DMS153 (cell line): ENCODE measurements at regions not wholly inside any gene's neighbourhood (a gene's known extent, or its start where the extent isn't known, plus 50 kb on each side); places are given as distances from the start of the nearest gene placed in this dataset.

Experiments used
- DNase-seq: peaks from one replicate; lab custom pipeline; 2025; lab: John Stamatoyannopoulos, UW

DNA sequence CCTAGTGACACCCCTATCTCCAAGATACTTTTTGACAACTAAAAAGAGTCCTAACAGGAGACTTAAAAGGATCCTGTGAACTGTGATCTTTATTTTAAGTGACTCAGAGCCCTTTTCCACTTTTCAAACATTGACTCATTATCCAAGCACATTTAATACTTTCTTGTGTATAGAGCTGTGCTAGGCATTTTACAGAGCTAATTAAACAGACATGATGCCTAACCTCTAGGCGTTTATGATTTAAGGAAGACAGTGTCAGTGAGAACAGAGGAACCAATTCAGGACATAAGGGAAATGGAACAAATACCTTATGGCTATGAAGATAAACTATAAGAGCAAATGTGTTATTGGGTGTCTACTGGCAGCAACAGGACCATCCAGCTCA, 282.6 kb downstream of the TPBG start:
- no peak for DNase-seq

DNA sequence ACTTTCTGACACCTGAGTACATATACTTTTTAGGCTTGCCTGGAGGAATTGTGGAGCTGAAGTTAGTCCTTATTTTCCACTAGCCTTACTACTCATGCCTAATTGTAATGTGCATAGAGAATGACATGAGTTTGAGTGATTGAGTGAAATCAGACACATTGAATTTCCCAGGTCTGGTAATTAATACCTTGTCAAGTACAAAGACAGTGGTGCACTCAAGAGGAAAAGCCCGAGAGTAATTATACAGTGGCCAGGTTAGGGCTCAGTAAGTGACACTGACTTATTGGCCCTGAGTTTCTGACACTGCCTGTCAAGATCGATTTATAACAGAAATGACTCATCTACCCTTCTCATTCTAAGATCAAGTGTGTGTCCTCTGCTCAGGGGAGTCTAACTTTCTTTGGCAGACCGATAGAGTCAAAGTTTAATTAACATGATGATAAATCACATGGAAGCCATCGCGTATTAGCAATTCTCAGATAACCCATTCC, 288.3 kb downstream of the TPBG start:
- DNase-seq, result no peak

DNA sequence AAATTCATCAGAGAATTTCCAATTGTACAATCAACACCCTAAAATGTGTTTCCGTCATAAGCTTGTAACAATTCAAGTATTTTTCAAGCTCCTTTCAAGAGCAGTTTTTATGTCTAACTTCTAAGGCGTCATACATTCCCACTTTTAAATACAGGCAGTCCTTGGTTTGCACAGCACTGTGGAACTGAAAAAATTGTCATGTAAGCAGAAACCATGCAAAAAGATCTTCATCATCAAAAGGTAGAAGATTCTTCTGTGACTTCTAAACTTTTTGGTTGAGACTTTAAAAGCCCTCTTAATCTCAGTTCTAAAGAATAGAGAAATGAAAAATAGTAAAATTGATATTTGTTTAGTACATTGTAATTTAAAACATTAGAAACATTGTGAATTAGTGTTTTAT, 315.6 kb downstream of the TPBG start:
- DNase-seq, result no peak

DNA sequence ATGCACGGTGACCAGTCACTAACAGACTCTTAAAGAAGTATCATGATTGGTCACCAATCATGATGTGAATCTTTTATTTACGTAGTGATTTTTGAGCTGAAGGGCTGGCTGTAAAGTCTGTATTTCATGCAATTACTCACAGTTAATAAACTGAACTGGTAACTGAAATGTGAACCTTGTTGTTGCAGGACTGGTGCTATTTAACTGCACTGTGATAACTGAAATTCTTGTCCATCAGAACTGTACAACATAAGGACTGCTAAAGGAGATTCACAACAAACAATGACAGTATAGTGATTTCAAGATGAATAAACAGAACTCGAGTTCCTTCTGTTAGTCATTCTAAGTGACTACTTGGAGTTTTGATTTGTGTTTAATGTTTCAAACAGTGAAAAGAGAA, 316.6 kb downstream of the TPBG start:
- DNase-seq, result no peak

DNA sequence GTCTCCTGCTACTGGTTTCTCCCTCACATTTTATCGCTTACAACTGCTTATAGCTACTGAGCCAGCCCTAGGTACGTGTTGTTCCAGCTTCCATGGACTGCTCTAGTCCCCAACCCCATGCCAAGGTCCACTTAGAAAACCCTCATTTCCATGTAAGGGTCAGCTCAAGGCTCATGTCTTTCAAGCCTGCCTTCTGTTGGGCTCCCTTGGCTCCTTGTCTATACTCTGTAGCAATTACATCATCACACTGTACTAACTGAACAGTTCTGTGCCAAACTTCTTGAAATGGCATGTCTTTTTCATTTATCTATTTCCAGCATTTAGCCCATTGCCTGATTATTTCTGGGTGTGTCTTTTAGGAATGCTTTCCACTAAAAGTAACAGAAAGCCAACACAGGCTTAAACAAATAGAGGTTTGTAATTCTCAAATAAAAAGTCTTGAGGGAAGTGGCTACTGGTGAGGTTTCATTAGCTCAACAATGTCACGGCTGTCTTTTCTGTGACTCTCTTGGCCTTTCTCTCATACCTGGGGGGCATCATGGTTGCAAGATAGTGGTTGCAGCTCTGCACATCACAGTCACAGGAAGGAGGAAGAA, 317.6 kb downstream of the TPBG start:
- DNase-seq, result no peak

DNA sequence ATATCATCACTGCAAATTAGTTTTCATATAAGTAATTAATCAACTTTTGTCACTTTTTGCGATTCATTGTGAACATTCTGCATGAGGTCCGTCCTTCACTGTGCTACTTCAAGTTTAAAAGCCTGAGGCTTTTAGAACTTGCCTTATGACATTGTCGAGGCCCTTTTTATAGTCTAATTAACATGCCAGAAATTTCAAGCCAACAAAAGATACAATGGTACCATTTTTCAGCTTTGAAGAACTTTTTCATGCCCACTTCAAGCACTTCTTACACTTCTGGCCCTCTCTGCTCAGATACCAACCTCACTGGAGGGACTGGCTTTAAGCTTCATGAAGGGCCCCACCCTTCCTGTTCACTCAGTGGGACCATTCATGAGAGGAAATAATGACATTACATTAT, 323.1 kb downstream of the TPBG start:
- no peak for DNase-seq

DNA sequence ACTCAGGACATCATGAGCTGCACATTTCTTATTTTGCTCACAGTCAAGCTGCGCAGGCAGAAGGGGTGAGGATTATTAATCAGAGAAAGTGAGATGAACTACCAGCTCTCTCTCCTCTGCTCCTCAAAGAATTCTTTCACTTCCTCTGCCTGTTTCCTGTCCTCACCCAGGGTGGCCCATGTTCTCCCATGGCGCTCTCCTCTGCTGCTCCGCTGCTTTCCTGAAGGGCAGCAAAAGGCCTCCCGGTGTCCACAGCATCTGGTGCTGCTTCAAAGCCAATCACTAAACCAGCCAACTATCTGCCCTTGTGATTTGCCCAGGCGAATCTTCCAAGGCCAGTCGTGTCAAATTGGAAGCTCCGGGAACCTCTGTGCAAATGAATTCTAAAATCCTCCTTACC, 324.2 kb downstream of the TPBG start:
- no peak for DNase-seq

DNA sequence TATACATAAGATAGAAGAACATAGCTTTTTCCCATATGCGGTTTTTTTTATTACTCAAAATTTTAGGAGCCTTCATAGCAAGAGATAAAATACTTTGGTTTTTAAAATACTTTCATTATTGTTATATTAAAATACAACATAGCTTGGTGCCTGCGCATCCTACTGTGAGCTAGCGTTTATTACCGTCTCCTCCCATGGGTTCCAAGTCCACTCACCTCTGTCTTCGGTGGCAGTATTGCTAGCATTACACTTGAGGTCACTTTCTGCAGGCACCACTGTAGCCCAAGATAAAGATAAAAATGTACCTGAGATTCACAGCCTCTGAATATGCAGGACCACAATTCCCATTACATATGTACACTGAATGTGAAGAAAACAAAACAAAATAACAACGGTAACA, 326.7 kb downstream of the TPBG start:
- no peak for DNase-seq

DNA sequence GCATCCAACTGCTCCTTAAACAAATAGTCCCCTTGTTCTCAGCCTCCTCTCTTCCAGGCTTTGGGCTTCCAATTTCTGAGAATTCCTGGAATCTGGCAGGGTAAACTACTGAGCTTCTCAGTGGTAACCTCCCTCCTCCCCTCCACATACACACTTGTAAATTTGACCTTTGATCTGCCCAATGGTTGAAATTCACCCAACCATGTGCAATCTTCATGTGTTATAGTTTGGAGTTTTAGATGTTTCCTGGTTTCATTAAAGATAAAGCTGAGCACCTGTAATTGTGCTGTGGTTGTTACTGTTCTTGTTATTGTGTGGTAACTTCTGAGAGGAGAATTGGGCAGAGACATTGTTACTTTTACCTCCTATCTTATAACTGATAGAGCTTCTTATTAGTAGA, 328.4 kb downstream of the TPBG start:
- no peak for DNase-seq

DNA sequence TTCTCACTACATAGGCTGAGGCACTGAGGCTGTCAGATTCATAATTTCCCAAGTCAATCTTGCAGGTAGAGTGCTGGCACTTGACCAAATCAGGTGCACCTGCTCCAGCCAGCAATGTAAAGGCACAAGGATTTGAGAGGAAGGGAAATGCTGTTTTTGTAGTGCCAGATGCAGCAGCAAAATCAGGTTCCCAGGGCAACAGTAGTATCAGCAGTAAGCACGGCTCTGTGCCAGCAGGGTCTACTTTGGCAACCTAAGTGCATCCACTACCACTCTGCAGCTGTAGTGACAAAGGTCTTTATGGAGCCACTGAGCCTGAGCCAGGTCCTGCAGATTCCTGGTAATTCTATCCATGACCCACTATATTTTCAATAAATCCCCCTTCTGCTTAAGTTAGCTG, 329.5 kb downstream of the TPBG start:
- peak; percentile 97 for DNase-seq

DNA sequence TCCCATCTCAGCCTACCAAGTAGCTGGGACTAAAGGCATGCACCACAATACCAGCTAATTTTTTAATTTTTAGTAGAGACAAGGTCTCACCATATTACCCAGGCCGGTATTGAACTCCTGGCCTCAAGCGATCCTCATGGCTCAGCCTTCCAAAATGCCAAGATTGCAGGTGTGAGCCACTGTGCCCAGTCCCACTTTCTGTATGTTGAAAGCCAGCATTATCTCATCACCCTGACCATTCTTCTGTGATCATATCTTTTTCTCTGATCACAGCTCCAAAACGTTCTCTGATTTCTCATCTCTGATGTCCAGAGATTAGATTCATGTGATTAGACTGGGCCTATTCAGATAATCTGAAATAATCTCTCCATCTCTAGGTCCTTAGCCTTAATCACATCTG, 337.7 kb downstream of the TPBG start:
- no peak for DNase-seq

DNA sequence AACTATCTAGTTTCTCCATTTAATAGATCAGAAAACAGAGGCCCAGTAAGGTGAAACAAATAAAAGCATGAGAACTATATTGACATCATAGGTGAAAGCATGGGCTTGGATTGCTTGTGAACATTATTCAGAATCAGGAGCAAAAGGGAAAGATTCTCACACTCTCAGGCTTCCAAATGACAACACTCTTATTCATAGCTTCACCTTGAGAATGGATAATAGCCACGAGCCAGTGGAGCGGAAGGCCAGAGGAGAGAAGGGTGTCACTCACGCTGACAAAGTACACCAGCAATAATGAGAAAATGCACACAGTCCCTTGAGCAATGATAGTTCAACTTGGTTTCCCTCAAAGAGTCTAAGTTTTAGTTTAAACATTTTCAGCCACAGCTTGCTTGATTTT, 339.0 kb downstream of the TPBG start:
- no peak for DNase-seq

DNA sequence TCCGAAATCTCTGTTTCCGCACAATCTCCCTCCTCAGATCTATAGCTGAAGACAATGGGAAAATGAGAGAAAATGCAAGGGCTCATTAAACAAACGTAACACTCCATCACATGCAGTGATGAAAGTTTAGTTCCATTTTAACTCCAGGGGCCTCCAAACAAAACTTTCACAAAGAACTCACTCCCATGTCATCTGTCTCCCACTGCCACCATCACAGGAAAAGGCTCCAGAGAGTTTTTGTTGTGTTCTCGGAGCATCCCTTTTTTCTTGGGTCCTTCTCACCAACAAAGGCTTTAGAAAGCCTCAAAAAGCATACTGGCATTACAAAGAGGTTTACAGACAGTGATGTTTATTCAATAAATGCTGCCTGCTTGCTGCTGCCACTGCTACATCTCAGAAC, 339.6 kb downstream of the TPBG start:
- DNase-seq, result no peak

DNA sequence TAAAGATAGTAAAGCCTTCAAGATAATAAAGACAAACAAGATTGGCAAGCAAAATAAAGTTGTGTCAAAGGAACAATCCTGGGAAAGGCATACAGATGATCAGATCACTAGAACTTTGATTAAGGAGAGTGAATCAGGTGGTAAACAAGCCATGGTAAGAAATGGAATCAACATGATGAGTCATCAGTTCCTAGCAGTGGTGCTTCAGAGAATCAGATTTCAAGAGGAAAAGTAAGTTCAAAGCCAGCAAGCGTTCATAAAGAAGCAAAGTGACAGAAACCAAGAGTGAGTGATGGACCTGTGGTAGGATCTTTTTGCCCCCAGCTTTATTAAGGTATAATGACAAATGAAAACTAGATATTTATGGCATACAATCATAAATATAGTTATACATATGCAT, 340.4 kb downstream of the TPBG start:
- DNase-seq, result no peak

DNA sequence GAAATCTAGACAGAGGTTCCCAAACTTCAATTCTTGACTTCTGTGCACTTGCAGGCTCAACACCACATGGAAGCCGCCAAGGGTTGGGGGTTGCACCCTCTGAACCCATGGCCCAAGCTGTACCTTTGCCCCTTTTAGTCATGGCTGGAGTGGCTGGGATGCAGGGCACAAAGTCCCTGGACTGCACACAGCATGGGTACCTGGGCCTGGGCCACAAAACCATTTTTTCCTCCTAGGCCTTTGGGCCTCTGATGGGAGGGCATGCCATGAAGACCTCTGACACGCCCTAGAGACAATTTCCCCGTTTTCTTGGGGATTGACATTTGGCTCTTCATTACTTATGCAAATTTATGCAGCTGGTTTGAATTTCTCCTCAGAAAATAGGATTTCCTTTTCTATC, 342.0 kb downstream of the TPBG start:
- no peak for DNase-seq

DNA sequence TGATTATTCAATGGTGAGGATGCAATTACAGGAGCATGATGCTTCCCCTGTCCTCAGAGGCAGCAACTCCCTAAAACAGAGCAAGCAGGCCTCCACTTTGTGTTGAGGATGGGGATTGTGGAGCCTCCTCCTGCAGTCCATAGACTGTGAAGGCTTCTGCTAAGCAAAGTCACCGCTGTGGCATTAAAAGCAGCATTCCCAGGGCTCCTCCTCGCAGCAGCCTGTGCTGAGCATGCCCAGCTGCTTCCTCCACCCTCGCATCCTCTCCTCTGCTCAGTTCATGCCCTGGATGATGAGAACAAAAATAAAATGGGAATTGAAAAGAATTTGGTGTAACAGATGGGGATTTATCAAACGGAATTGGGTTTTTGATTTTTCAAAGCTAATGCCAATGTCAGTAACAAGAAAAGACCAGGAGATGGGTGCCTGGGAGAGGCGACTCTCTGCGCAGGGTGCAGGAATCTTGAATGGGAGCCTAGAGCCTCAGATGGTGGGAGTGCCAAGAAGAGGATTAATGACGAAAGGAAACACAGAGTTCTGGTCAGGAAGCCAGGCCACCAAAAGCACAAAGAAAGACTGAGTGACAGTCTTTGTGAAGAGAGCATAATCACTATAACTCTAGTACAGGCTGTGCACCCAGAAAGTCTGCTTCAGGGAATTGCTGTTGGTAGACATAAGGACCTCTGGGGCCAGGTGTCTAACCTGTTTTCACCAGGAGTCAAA, 347.6 kb downstream of the TPBG start:
- no peak for DNase-seq

DNA sequence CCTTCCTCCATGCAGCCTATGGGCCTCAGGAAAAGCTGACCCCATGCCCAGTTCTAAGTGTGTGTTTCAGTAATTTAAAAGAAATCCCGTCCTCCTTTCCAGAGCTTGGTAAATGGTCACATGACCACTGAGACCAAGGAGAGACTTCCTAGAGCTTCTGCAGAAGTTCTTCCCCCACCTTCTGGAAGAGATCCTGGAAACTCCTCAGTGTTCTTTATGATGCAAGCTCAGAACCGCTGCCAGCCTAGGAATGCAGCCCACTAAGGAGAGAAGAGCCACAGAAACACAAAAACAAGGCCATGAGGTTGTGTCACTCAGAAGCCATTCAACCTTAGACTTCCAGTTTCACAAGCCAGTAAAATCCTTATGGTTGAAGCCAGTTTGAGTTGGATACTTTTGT, 348.4 kb downstream of the TPBG start:
- no peak for DNase-seq

DNA sequence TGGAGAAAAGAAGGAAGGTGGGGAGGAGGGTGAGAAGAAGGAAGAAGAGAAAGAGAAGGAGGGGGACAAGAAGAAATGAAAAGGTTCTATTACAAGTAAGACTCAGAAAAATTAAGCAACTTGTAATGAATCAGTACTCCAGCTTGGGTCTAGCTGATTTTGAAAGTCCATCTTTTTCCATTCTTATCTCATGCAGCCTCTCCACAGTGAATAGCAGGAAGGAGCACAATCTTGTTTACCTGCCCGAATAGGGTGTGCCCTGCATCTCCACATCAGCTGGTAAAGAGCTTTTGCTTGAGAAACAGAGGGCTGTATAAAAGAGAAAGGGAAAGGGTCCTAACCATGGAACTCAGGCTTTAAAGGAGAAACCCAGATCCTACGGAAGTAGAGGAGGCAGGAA, 348.8 kb downstream of the TPBG start:
- DNase-seq, result no peak

DNA sequence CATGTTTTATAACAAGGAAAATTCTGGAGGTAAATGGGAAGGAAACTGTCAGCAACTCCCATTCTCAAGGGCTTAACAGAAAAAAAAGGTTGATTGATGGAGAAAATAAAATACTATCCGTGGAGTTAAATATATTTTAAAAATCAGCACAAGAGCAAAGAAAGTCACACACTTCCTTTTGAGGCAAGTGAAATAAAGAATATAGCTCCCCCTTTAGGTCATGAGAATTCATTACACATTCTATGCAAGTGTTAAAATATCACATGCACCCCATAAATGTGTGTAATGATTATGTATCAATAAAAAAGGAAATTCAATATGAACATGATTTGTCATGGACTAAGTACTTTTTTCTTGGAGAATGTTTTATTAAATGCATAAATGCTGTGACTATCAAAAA, 349.2 kb downstream of the TPBG start:
- DNase-seq, result no peak

DNA sequence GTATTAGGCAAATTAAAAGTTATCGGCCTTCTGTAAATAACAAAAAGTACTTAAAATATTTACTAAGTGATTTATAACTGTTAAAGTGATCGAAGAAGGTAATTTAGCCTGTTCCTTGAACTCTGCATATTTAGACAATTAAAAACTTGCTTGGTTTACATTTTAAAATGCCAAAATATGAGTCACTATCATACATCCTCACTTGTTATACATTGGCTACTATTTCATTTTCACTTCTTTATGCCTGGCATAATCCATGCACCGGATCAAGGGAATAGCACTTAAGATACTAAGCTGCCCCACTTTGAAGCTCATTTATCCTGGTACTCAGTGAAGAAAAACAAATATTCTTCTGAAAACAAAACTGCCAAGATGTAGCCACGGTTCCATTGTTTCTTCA, 344.6 kb downstream of the UBE3D start:
- no peak for DNase-seq

DNA sequence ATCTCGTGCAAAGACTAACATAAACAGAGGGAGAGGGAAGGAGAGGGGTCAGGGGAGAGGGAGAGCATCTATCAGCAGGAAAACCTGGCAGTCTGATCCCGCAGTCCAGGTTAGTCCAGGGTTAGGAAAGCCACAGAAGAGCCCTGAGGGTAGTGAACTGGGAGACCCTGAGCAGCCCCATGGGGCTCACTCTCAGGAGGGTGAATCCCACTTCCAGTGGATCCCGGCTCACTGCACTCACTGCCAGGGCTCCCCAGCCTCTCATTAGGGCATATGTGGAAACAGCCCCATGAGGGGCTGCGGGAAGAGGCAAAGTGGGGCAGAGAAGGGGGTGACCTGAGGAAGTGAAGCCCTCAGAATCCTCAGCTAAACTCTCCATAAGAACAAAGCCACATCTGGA, 329.9 kb downstream of the UBE3D start:
- no peak for DNase-seq

DNA sequence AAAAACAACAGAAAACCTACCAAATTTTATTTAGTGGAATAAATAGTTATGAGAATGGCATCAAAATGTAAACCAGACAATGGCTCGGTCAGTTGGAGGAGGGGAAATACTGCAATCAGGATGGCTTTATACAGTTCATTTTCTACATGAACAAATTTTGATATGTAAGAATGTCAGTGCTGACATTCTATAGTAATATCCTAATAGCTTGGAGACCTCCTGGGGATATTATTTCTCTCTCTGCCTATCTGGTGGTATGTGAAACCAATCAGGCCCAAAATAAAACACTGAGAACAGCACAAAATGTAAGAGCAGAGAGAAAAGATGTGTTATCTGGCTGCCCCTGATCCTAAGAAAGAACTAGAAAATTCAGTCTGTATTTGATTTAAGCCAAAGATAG, 327.7 kb downstream of the UBE3D start:
- DNase-seq, result no peak

DNA sequence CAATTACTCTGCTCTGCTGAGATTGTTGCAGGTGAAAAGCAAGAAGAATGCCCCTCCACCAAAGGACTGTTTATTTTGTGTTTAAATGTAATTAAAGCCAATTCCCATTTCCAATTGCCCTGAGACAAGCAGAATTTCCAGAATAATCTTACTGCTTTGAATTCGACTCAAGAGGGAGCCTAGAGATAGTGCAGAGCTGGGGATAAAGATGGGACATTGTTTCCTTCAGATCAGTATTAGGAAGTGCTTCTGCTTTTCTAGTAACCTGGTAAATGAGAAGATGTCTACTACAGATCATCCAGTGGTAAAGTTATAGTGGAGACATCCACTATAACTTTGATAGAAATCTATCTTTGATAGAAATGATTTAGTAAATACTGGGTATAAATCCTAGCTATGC, 326.9 kb downstream of the UBE3D start:
- no peak for DNase-seq

DNA sequence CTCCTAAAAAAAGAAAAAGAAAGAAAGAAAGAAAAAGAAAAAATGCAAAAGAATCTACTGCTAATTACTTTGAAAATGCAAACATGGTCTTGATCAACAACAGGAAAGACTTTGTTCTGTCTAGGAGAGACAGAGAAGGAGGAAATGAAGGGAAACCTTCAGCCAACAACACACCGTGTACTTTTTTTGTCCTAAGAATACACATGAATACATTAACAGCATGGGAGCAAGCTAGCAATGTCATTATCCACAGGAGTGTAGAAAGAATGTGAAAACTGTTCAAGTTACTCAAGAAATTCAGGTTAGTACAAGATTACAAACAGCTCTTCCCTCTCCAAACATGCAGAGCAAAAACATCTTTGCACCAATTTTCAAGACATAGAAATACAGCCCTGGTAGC, 326.3 kb downstream of the UBE3D start:
- no peak for DNase-seq
